Ascending aorta (tissue), 2 donors: ENCODE measurements at regions not wholly inside any gene's neighbourhood (a gene's known extent, or its start where the extent isn't known, plus 50 kb on each side); places are given as distances from the start of the nearest gene placed in this dataset.

ENCODE experiments used
- DNase-seq, 2 donors: peaks; one replicate each; pipeline ENCODE4 v3.0.0-alpha.2; 2019; ENCODE audit warnings: low spot score in 2 of 2
- H3K27ac ChIP-seq, 2 donors: fragments of 200-600 bp; sonication (generic); one replicate each; pipeline ENCODE4 v1.5.1; 2016 to 2017; ENCODE audit warnings: mild to moderate bottlenecking in 1 of 2
- H3K27me3 ChIP-seq: fragments of 200-600 bp; sonication (generic); one replicate; pipeline ENCODE4 v1.5.1; 2017
- H3K36me3 ChIP-seq, 2 donors: fragments of 200-600 bp; sonication (generic); one replicate each; pipeline ENCODE4 v1.5.1; 2016
- H3K4me1 ChIP-seq, 2 donors: fragments of 200-600 bp; sonication (generic); one replicate each; pipeline ENCODE4 v1.5.1; 2016 to 2017; ENCODE audit warnings: mild to moderate bottlenecking in 1 of 2
- H3K4me3 ChIP-seq, 2 donors: fragments of 200-600 bp; sonication (generic); one replicate each; pipeline ENCODE4 v1.5.1; 2016 to 2017; ENCODE audit warnings: mild to moderate bottlenecking in 1 of 2
- H3K9me3 ChIP-seq, 2 donors: fragments of 200-600 bp; sonication (generic); one replicate each; pipeline ENCODE4 v1.5.1; 2016
- intact Hi-C: fragments of 100-400 bp; cut with DNase I; formaldehyde crosslinking; loops from one replicate; pipeline ENCODE4 v1.15.1; 2023
- TF ChIP-seq, protein P1 (sequence below), 3 experiments: fragments of 200-600 bp in 2 of 3; fragments of 450-650 bp in 1 of 3; sonication (generic) in 2 of 3; IDR thresholded peaks; one replicate each; pipeline ENCODE4 v1.5.1; 2016 to 2019; ENCODE audit warnings: antibody characterized with exemption in 3 of 3, mild to moderate bottlenecking in 1 of 3, moderate library complexity in 1 of 3

DNA sequence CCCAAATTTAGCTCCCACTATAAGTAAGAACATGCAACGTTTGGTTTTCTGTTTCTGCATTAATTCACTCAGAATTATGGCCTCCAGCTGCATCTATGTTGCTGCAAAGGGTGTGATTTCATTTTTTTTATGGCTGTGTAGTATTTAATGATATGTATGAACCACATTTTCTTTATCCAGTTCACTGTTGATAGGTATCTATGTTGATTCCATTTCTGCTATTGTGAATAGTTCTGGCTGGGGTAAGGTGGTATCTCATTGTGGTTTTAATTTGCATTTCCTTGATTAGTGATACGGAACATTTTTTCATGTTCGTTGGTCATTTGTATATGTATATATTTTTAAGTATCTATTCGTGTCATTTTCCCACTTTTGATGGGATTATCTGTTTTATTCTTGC, 674.3 kb downstream of the NUP35 start:
- H3K4me1 ChIP-seq: no peaks in the 10 kb centered on the region
- intact Hi-C loops: no loop called here
- H3K27ac ChIP-seq: no peak overlapping the region
- H3K27me3 ChIP-seq: no peaks in the 10 kb centered on the region
- no peak overlapping the region for H3K4me3 ChIP-seq
- TF ChIP-seq, protein P1, sequence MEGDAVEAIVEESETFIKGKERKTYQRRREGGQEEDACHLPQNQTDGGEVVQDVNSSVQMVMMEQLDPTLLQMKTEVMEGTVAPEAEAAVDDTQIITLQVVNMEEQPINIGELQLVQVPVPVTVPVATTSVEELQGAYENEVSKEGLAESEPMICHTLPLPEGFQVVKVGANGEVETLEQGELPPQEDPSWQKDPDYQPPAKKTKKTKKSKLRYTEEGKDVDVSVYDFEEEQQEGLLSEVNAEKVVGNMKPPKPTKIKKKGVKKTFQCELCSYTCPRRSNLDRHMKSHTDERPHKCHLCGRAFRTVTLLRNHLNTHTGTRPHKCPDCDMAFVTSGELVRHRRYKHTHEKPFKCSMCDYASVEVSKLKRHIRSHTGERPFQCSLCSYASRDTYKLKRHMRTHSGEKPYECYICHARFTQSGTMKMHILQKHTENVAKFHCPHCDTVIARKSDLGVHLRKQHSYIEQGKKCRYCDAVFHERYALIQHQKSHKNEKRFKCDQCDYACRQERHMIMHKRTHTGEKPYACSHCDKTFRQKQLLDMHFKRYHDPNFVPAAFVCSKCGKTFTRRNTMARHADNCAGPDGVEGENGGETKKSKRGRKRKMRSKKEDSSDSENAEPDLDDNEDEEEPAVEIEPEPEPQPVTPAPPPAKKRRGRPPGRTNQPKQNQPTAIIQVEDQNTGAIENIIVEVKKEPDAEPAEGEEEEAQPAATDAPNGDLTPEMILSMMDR (IDR thresholded peaks at IDR 0.05): no peak
- no peaks in the 10 kb centered on the region for H3K36me3 ChIP-seq
- peaks cover 0 to 10% of the 10 kb centered on the region in 2 donors for H3K9me3 ChIP-seq
- DNase-seq: no peak

DNA sequence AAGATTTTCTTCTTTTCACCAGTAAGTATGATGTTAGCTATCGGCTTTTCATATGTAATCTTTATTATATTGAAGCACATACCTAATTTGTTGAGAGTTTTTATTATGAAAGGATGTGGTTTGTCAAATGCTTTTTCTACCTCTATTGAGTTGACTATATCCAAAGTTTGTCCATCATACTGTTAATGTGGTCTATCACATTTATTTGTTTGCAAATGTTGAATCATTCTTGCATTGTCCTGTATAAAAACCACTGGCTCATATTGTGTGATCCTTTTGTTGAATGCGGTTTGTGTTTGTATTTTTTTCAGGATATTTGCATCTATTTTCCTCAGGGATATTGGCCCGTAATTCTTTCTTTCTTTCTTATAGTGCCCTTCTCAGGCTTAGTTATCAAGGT, 675.5 kb downstream of the NUP35 start:
- no peaks in the 10 kb centered on the region for H3K27me3 ChIP-seq
- intact Hi-C loops: no loop called here
- DNase-seq: no peak
- no peak overlapping the region for H3K27ac ChIP-seq
- H3K9me3 ChIP-seq: peaks cover 0 to 10% of the 10 kb centered on the region in 2 donors
- no peaks in the 10 kb centered on the region for H3K4me1 ChIP-seq
- TF ChIP-seq, protein P1 (IDR thresholded peaks at IDR 0.05): no peak
- no peak overlapping the region for H3K4me3 ChIP-seq
- H3K36me3 ChIP-seq: no peaks in the 10 kb centered on the region

DNA sequence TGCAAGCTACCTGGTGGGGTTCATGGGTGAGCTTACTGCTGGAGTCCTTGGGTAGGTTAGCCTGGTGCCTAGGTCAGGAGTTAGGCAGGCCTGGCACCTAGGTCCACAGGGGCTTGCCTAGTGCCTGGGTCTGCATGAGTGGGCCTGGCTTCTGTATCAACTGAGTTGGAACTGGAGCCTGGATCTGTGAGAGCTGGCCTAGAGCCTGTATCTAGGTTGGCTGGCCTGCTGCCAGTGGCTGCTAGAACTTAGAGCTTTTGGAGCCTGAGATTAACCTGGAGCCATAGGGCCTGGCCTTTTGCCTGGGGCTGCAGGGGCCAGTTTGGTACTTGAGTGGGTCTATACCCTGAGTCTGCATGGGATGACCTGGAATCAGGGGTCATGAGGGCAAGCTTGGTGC, 679.4 kb downstream of the NUP35 start:
- H3K36me3 ChIP-seq: no peaks in the 10 kb centered on the region

DNA sequence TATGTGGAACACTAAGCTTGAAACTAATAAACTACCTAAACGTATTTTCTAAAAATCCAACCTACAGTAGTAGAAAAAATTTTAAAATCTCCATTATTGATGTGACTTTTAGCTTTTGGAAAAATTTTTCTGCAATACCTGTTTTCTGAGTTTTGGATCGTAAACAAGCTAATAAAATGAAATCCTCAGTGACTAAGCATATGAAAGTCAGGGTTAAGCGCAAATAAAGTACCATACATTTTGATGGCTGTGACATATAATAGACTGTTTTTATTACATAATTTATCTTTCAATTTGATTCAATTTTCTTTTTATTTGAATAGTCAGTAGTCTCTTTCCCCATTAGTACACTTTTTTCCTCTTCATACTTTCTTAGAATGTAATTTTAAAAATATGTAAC, 683.6 kb downstream of the NUP35 start:
- Histone ChIP-seq H3K4me3 (no peak overlapping the region), H3K27me3 (no peaks in the 10 kb centered on the region), H3K9me3 (peaks cover 0 to 1% of the 10 kb centered on the region in 2 donors), H3K36me3 (no peaks in the 10 kb centered on the region), H3K27ac (no peak overlapping the region), H3K4me1 (no peaks in the 10 kb centered on the region)
- intact Hi-C loops: no loop called here
- no peak for DNase-seq
- TF ChIP-seq, protein P1 (IDR thresholded peaks at IDR 0.05): no peak

More for the DNA sequence above, 679.4 kb downstream of the NUP35 start:
- no peaks in the 10 kb centered on the region for H3K27me3 ChIP-seq
- H3K4me3 ChIP-seq: no peak overlapping the region
- intact Hi-C loops: no loop called here
- no peak overlapping the region for H3K27ac ChIP-seq
- H3K9me3 ChIP-seq: peaks cover 0 to 10% of the 10 kb centered on the region in 2 donors
- no peaks in the 10 kb centered on the region for H3K4me1 ChIP-seq
- no peak for DNase-seq
- TF ChIP-seq, protein P1 (IDR thresholded peaks at IDR 0.05): no peak

DNA sequence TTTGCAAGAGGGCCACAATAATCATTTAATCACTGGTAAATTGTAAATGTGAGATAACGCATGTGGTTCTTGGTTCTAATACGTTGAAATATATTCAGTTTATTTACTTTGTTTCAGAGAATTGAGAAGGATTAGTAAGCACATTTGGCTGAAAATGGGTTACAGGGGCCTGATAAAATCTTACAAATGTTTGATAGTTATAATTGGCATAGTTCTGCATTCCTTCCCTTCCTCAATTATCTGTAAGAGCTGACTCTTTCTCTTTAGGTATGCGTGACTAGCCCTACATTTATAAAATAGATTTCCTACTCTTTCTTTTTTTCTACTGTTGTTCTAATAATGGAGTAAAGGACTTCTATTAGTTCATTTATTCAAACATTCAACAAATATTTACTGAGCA, 685.2 kb downstream of the NUP35 start:
- TF ChIP-seq, protein P1 (IDR thresholded peaks at IDR 0.05): no peak
- no peak for DNase-seq
- Histone ChIP-seq H3K4me3 (no peak overlapping the region), H3K27me3 (no peaks in the 10 kb centered on the region), H3K4me1 (no peaks in the 10 kb centered on the region), H3K9me3 (no peaks in the 10 kb centered on the region), H3K36me3 (no peaks in the 10 kb centered on the region), H3K27ac (no peak overlapping the region)
- intact Hi-C loops: no loop called here

DNA sequence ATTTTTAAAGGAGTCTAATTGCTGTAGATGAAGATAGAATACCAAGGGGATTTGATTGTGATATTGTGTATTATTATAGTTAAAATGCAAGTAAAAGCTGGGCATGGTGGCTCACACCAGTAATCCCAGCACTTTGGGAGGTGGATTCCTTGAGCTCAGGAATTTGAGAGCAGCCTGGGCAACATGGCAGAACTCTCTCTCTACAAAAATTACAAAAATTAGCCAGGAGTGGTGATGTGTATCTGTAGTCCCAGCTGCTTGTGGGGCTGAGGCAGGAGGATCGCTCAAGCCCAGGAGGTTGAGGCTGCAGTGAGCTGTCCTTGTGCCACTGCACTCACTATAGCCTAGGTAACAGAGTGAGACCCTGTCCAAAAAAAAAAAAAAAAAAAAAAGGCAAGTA, 687.0 kb downstream of the NUP35 start:
- no peak overlapping the region for H3K4me3 ChIP-seq
- DNase-seq: no peak
- intact Hi-C loops: no loop called here
- H3K27ac ChIP-seq: no peak overlapping the region
- H3K36me3 ChIP-seq: no peaks in the 10 kb centered on the region
- H3K27me3 ChIP-seq: no peaks in the 10 kb centered on the region
- no peaks in the 10 kb centered on the region for H3K9me3 ChIP-seq
- TF ChIP-seq, protein P1 (IDR thresholded peaks at IDR 0.05): no peak
- H3K4me1 ChIP-seq: no peaks in the 10 kb centered on the region
